Uterus (tissue), 3 donors: ENCODE measurements at regions not wholly inside any gene's neighbourhood (a gene's known extent, or its start where the extent isn't known, plus 50 kb on each side); places are given as distances from the start of the nearest gene placed in this dataset.

Experiments used
- DNase-seq, 2 donors: peaks; one replicate each; pipeline ENCODE4 v3.0.0-alpha.2; 2019 to 2020
- H3K27ac ChIP-seq, 2 donors: fragments of 200-600 bp; sonication (generic); 1 replicate in 1 of 2; 2 replicates in 1 of 2; pipeline ENCODE4 v1.5.1; 2016 to 2018
- H3K27me3 ChIP-seq, 2 donors: fragments of 200-600 bp; sonication (generic); one replicate each; pipeline ENCODE4 v1.5.1; 2018 to 2019; ENCODE audit warnings: control low read depth in 1 of 2
- H3K36me3 ChIP-seq, 2 donors: fragments of 200-600 bp; sonication (generic); one replicate each; pipeline ENCODE4 v1.5.1; 2019; ENCODE audit warnings: control low read depth in 1 of 2
- H3K4me1 ChIP-seq, 2 donors: fragments of 200-600 bp; sonication (generic); one replicate each; pipeline ENCODE4 v1.5.1; 2018 to 2019; ENCODE audit warnings: control low read depth in 1 of 2
- H3K4me3 ChIP-seq, 2 donors: fragments of 200-600 bp; sonication (generic); 1 replicate in 1 of 2; 2 replicates in 1 of 2; pipeline ENCODE4 v1.5.1; 2018 to 2019; ENCODE audit warnings: mild to moderate bottlenecking in 1 of 2
- H3K9me3 ChIP-seq, 2 donors: fragments of 200-600 bp; sonication (generic); one replicate each; pipeline ENCODE4 v1.5.1; 2019; ENCODE audit warnings: control low read depth in 1 of 2
- CTCF ChIP-seq, 4 experiments: fragments of 200-600 bp in 2 of 4; fragments of 450-650 bp in 2 of 4; sonication (generic) in 2 of 4; IDR thresholded peaks; one replicate each; pipeline ENCODE4 v1.5.1; 2016 to 2019; ENCODE audit warnings: antibody characterized with exemption in 4 of 4, mild to moderate bottlenecking in 2 of 4, moderate library complexity in 1 of 4
- POLR2A ChIP-seq, 2 donors: fragments of 450-650 bp; IDR thresholded peaks; one replicate each; pipeline ENCODE4 v1.6.1; 2016; ENCODE audit warnings: antibody characterized with exemption in 2 of 2, mild to moderate bottlenecking in 1 of 2, moderate library complexity in 1 of 2
- intact Hi-C: fragments of 100-400 bp; cut with DNase I; formaldehyde crosslinking; loops from one replicate; pipeline ENCODE4 v1.15.1; 2023; ENCODE audit warnings: low total_unique reads
- donor health status: DM: yes; HTN: yes; CAD: no.

- Histone ChIP-seq H3K27ac (no peak overlapping the region), H3K4me3 (no peak overlapping the region), H3K4me1 (no peaks in the 10 kb centered on the region), H3K9me3 (no peaks in the 10 kb centered on the region), H3K36me3 (no peaks in the 10 kb centered on the region), H3K27me3 (no peaks in the 10 kb centered on the region)
- no peak for DNase-seq
- intact Hi-C loops, result no loop called here
- no peak for TF ChIP-seq CTCF (IDR thresholded peaks at IDR 0.05)
- TF ChIP-seq POLR2A (IDR thresholded peaks at IDR 0.05), result no peak
Measured at GRCh38 chr3:148605521-148605920, 92.2 kb upstream of the AGTR1 start.

GRCh38 chr3:148606979-148607378 is 90.7 kb upstream of the AGTR1 start:
- no peak overlapping the region for H3K27ac ChIP-seq
- no peaks in the 10 kb centered on the region for H3K4me1 ChIP-seq
- no peak for DNase-seq
- no peaks in the 10 kb centered on the region for H3K9me3 ChIP-seq
- H3K36me3 ChIP-seq, result no peaks in the 10 kb centered on the region
- intact Hi-C loops, result no loop called here
- no peak overlapping the region for H3K4me3 ChIP-seq
- no peaks in the 10 kb centered on the region for H3K27me3 ChIP-seq
- no peak for TF ChIP-seq POLR2A (IDR thresholded peaks at IDR 0.05)
- no peak for TF ChIP-seq CTCF (IDR thresholded peaks at IDR 0.05)

- Histone ChIP-seq H3K36me3 (no peaks in the 10 kb centered on the region), H3K27me3 (no peaks in the 10 kb centered on the region), H3K27ac (no peak overlapping the region), H3K4me1 (no peaks in the 10 kb centered on the region), H3K4me3 (no peak overlapping the region), H3K9me3 (no peaks in the 10 kb centered on the region)
- intact Hi-C loops, result no loop called here
- TF ChIP-seq POLR2A (IDR thresholded peaks at IDR 0.05) (no peak), CTCF (IDR thresholded peaks at IDR 0.05) (no peak)
- DNase-seq, result no peak
Measured at GRCh38 chr3:148607491-148607890, 90.2 kb upstream of the AGTR1 start.

GRCh38 chr3:148612278-148612677 is 85.4 kb upstream of the AGTR1 start:
- no peak for TF ChIP-seq POLR2A (IDR thresholded peaks at IDR 0.05)
- TF ChIP-seq CTCF (IDR thresholded peaks at IDR 0.05), result no peak
- intact Hi-C loops, result no loop called here
- no peaks in the 10 kb centered on the region for H3K4me1 ChIP-seq
- DNase-seq, result no peak
- H3K27me3 ChIP-seq, result no peaks in the 10 kb centered on the region
- no peak overlapping the region for H3K27ac ChIP-seq
- H3K4me3 ChIP-seq, result no peak overlapping the region
- H3K36me3 ChIP-seq, result no peaks in the 10 kb centered on the region
- H3K9me3 ChIP-seq, result no peaks in the 10 kb centered on the region

- no peaks in the 10 kb centered on the region for H3K4me1 ChIP-seq
- no peaks in the 10 kb centered on the region for H3K27me3 ChIP-seq
- H3K9me3 ChIP-seq, result no peaks in the 10 kb centered on the region
- H3K27ac ChIP-seq, result no peak overlapping the region
- intact Hi-C loops, result no loop called here
- DNase-seq, result no peak
- TF ChIP-seq POLR2A (IDR thresholded peaks at IDR 0.05), result no peak
- TF ChIP-seq CTCF (IDR thresholded peaks at IDR 0.05), result no peak
- H3K36me3 ChIP-seq, result no peaks in the 10 kb centered on the region
- H3K4me3 ChIP-seq, result no peak overlapping the region
Measured at GRCh38 chr3:148615382-148615781, 82.3 kb upstream of the AGTR1 start.
